Neural cell (in vitro differentiated cells): ENCODE measurements at regions not wholly inside any gene's neighbourhood (a gene's known extent, or its start where the extent isn't known, plus 50 kb on each side); places are given as distances from the start of the nearest gene placed in this dataset.

Experiments
- H2AFZ ChIP-seq: fragments of 200-600, 300-800 bp; sonication (generic), shearing (Covaris generic); 2 replicates; pipeline ENCODE4 v1.6.0; 2014; ENCODE audit warnings: low read depth, mild to moderate bottlenecking, antibody characterized with exemption, low read length, moderate library complexity
- H3F3A ChIP-seq: fragments of 200-600 bp; shearing (Covaris generic); 2 replicates; pipeline ENCODE4 v1.6.1; 2016; ENCODE audit warnings: mild to moderate bottlenecking, moderate library complexity, mixed read lengths, antibody characterized with exemption, low read length; ENCODE audit not compliant: insufficient read depth, poor library complexity, severe bottlenecking
- H3K27ac ChIP-seq: fragments of 200-600, 300-800 bp; sonication (generic), shearing (Covaris generic); 2 replicates; pipeline ENCODE4 v1.5.1; 2014; ENCODE audit warnings: mild to moderate bottlenecking, low read length, moderate library complexity
- H3K27me3 ChIP-seq: fragments of 300-800, 200-600 bp; sonication (generic), shearing (Covaris generic); 2 replicates; pipeline ENCODE4 v1.6.0; 2014; ENCODE audit warnings: mild to moderate bottlenecking, low read depth, low read length, moderate library complexity; ENCODE audit not compliant: insufficient read depth
- H3K36me3 ChIP-seq: fragments of 300-800, 200-600 bp; sonication (generic), shearing (Covaris generic); 2 replicates; pipeline ENCODE4 v1.5.1; 2014; ENCODE audit warnings: mild to moderate bottlenecking, antibody characterized with exemption, low read length, moderate library complexity; ENCODE audit not compliant: insufficient read depth
- H3K4me2 ChIP-seq: fragments of 300-800, 200-600 bp; sonication (generic), shearing (Covaris generic); 2 replicates; pipeline ENCODE4 v1.6.0; 2014; ENCODE audit warnings: mild to moderate bottlenecking, low read length
- H3K4me3 ChIP-seq: fragments of 300-800, 200-600 bp; sonication (generic), shearing (Covaris generic); 2 replicates; pipeline ENCODE4 v1.5.1; 2014; ENCODE audit warnings: mild to moderate bottlenecking, low read length, moderate library complexity
- H3K79me2 ChIP-seq: fragments of 200-600 bp; shearing (Covaris generic); replicated peaks from 2 replicates; pipeline ENCODE4 v1.6.0; 2014; ENCODE audit warnings: mild to moderate bottlenecking, low read length, moderate library complexity; ENCODE audit not compliant: insufficient read depth
- H3K9ac ChIP-seq: fragments of 300-800, 200-600 bp; sonication (generic), shearing (Covaris generic); 2 replicates; pipeline ENCODE4 v1.6.1; 2016; ENCODE audit warnings: mild to moderate bottlenecking, low read length, mixed read lengths
- H3K9me2 ChIP-seq: fragments of 200-600 bp; shearing (Covaris generic); 2 replicates; pipeline ENCODE4 v1.6.1; 2016; ENCODE audit warnings: mild to moderate bottlenecking, low read length, mixed read lengths; ENCODE audit not compliant: insufficient read depth
- H3K9me3 ChIP-seq: fragments of 200-600, 300-800 bp; sonication (generic), shearing (Covaris generic); 2 replicates; pipeline ENCODE4 v1.6.1; 2016; ENCODE audit warnings: mild to moderate bottlenecking, mixed run types, low read length, moderate library complexity, mixed read lengths
- H4K20me1 ChIP-seq: fragments of 200-600 bp; shearing (Covaris generic); 2 replicates; pipeline ENCODE4 v1.6.1; 2016; ENCODE audit warnings: mild to moderate bottlenecking, mixed run types; ENCODE audit not compliant: insufficient read depth
- EP300 ChIP-seq: fragments of 450-650 bp; conservative IDR thresholded peaks from 2 replicates; pipeline ENCODE4 v1.6.1; 2014; ENCODE audit warnings: antibody characterized with exemption, mild to moderate bottlenecking, moderate library complexity; ENCODE audit not compliant: poor library complexity, severe bottlenecking
- EZH2 ChIP-seq: fragments of 200-600, 300-800 bp; shearing (Covaris generic), sonication (generic); IDR thresholded peaks from 2 replicates; pipeline ENCODE4 v1.6.1; 2014; ENCODE audit warnings: antibody characterized with exemption, low read length, borderline replicate concordance, mild to moderate bottlenecking; ENCODE audit not compliant: insufficient read depth, poor library complexity, severe bottlenecking
- MXI1 ChIP-seq: fragments of 450-650 bp; conservative IDR thresholded peaks from 2 replicates; pipeline ENCODE4 v1.6.1; 2014; ENCODE audit warnings: antibody characterized with exemption, mild to moderate bottlenecking; ENCODE audit not compliant: poor library complexity, severe bottlenecking
- POLR2AphosphoS5 ChIP-seq: IDR thresholded peaks from 2 replicates; pipeline ENCODE4 v1.6.1; 2012
- RAD21 ChIP-seq: fragments of 450-650 bp; conservative IDR thresholded peaks from 2 replicates; pipeline ENCODE4 v1.6.1; 2014; ENCODE audit warnings: antibody characterized with exemption, mild to moderate bottlenecking, moderate library complexity
- SMC3 ChIP-seq: fragments of 450-650 bp; conservative IDR thresholded peaks from 2 replicates; pipeline ENCODE4 v1.6.1; 2014; ENCODE audit warnings: antibody characterized with exemption, mild to moderate bottlenecking, moderate library complexity; ENCODE audit not compliant: poor library complexity
- TAF1 ChIP-seq: IDR thresholded peaks from 2 replicates; pipeline ENCODE4 v1.6.1; 2012; ENCODE audit warnings: low read depth
- TF ChIP-seq, protein P1 (sequence below): IDR thresholded peaks from 2 replicates; pipeline ENCODE4 v1.6.1; 2012; ENCODE audit warnings: borderline replicate concordance
- TF ChIP-seq, protein P2 (sequence below): fragments of 450-650 bp; IDR thresholded peaks from 2 replicates; pipeline ENCODE4 v1.5.1; 2014; ENCODE audit warnings: antibody characterized with exemption, mild to moderate bottlenecking, moderate library complexity; ENCODE audit not compliant: poor library complexity, severe bottlenecking

DNA sequence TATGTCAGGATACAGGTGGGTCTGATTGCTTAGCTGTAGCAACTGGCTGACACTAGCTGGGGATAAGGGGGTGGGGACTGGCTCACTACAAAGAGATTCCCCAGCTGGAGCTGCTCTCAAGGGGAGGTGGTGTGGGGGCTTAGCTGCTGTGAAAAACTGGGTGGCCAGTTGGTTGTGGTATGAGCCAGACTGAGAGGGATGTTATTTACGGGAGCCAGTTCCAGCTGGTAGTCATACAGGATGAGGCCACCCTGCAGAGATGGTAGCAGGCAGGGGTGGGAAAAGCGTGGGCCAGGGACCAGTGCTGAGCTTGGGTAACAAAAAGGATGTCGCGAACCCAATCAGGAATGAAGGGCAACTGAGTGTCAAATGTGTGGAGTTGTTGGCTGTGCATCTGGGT, 204.0 kb upstream of the C21orf91 start:
- Histone ChIP-seq H3K4me3 (no peak overlapping the region), H2AFZ (no peak overlapping the region)

DNA sequence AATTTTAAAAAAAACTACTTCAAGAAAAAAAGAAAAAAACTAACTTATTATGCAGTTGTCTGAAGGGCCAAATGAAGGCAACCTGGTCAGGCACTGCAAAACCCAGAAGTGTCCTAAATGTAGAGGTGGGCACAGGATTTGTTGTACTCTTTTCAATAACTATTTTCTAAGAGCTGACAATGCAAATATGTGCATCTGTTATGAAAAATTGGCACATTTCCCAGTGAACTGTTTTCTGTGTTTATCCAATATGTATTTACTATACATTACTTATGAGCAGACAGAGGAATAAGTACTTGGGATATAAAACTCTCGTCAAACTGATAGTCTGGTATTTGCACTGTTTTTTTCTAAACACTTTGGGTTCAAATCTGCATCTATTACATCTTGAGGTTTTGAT, 188.0 kb upstream of the C21orf91 start:
- Histone ChIP-seq H3K9ac (no peak overlapping the region), H4K20me1 (no peaks in the 10 kb centered on the region), H3K79me2 (no peaks in the 10 kb centered on the region), H3K9me3 (no peaks in the 10 kb centered on the region), H2AFZ (no peak overlapping the region), H3K27me3 (no peaks in the 10 kb centered on the region), H3K4me3 (no peak overlapping the region), H3K36me3 (no peaks in the 10 kb centered on the region), H3K4me2 (no peak overlapping the region), H3K27ac (no peak overlapping the region), H3K9me2 (no peaks in the 10 kb centered on the region), H3F3A (no peaks in the 10 kb centered on the region)
- TF ChIP-seq, protein P1, sequence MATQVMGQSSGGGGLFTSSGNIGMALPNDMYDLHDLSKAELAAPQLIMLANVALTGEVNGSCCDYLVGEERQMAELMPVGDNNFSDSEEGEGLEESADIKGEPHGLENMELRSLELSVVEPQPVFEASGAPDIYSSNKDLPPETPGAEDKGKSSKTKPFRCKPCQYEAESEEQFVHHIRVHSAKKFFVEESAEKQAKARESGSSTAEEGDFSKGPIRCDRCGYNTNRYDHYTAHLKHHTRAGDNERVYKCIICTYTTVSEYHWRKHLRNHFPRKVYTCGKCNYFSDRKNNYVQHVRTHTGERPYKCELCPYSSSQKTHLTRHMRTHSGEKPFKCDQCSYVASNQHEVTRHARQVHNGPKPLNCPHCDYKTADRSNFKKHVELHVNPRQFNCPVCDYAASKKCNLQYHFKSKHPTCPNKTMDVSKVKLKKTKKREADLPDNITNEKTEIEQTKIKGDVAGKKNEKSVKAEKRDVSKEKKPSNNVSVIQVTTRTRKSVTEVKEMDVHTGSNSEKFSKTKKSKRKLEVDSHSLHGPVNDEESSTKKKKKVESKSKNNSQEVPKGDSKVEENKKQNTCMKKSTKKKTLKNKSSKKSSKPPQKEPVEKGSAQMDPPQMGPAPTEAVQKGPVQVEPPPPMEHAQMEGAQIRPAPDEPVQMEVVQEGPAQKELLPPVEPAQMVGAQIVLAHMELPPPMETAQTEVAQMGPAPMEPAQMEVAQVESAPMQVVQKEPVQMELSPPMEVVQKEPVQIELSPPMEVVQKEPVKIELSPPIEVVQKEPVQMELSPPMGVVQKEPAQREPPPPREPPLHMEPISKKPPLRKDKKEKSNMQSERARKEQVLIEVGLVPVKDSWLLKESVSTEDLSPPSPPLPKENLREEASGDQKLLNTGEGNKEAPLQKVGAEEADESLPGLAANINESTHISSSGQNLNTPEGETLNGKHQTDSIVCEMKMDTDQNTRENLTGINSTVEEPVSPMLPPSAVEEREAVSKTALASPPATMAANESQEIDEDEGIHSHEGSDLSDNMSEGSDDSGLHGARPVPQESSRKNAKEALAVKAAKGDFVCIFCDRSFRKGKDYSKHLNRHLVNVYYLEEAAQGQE = no peak
- TF ChIP-seq RAD21 (no peak), MXI1 (no peak), EZH2 (no peak), POLR2AphosphoS5 (no peak), EP300 (no peak), SMC3 (no peak), TAF1 (no peak)
- TF ChIP-seq, protein P2, sequence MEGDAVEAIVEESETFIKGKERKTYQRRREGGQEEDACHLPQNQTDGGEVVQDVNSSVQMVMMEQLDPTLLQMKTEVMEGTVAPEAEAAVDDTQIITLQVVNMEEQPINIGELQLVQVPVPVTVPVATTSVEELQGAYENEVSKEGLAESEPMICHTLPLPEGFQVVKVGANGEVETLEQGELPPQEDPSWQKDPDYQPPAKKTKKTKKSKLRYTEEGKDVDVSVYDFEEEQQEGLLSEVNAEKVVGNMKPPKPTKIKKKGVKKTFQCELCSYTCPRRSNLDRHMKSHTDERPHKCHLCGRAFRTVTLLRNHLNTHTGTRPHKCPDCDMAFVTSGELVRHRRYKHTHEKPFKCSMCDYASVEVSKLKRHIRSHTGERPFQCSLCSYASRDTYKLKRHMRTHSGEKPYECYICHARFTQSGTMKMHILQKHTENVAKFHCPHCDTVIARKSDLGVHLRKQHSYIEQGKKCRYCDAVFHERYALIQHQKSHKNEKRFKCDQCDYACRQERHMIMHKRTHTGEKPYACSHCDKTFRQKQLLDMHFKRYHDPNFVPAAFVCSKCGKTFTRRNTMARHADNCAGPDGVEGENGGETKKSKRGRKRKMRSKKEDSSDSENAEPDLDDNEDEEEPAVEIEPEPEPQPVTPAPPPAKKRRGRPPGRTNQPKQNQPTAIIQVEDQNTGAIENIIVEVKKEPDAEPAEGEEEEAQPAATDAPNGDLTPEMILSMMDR = no peak

More for the DNA sequence above, 204.0 kb upstream of the C21orf91 start:
- TF ChIP-seq, protein P1 = no peak
- H3K9ac ChIP-seq = no peak overlapping the region
- H4K20me1 ChIP-seq = no peaks in the 10 kb centered on the region
- no peaks in the 10 kb centered on the region for H3K9me3 ChIP-seq
- H3K27me3 ChIP-seq = no peaks in the 10 kb centered on the region
- H3K79me2 ChIP-seq = no peaks in the 10 kb centered on the region
- no peak overlapping the region for H3K27ac ChIP-seq
- H3K36me3 ChIP-seq = no peaks in the 10 kb centered on the region
- H3K4me2 ChIP-seq = no peak overlapping the region
- no peaks in the 10 kb centered on the region for H3K9me2 ChIP-seq
- no peaks in the 10 kb centered on the region for H3F3A ChIP-seq
